Type B pancreatic cell (in vitro differentiated cells): ENCODE measurements at regions not wholly inside any gene's neighbourhood (a gene's known extent, or its start where the extent isn't known, plus 50 kb on each side); places are given as distances from the start of the nearest gene placed in this dataset.

Experiments
- DNase-seq: peaks from one replicate; pipeline ENCODE4 v3.0.0; 2021; ENCODE audit warnings: mixed read lengths; ENCODE audit not compliant: unreplicated experiment; ENCODE audit errors: extremely low spot score
- H3K27ac Mint-ChIP-seq: 2 replicates; pipeline ENCODE4 v1.8.0; 2021; ENCODE audit warnings: mild to moderate bottlenecking, mixed read lengths
- H3K27me3 Mint-ChIP-seq: 2 replicates; pipeline ENCODE4 v1.8.0; 2021; ENCODE audit warnings: mixed read lengths
- H3K36me3 Mint-ChIP-seq: 2 replicates; pipeline ENCODE4 v1.8.0; 2021; ENCODE audit warnings: mixed read lengths
- H3K4me1 Mint-ChIP-seq: one replicate; pipeline ENCODE4 v1.8.0; 2021; ENCODE audit warnings: mixed read lengths; ENCODE audit not compliant: unreplicated experiment
- H3K4me3 Mint-ChIP-seq: 2 replicates; pipeline ENCODE4 v1.8.0; 2021; ENCODE audit warnings: mild to moderate bottlenecking, mixed read lengths
- H3K9me3 Mint-ChIP-seq: 2 replicates; pipeline ENCODE4 v1.8.0; 2021; ENCODE audit warnings: mixed read lengths
- CTCF ChIP-seq: fragments of 200-600 bp; sonication (generic); conservative IDR thresholded peaks from 2 replicates; pipeline ENCODE4 v1.5.0; 2021; ENCODE audit warnings: antibody characterized with exemption, mild to moderate bottlenecking

GRCh38 chr21:15327637-15328265, 263.0 kb upstream of the NRIP1 start:
- no peak for DNase-seq
- H3K36me3 Mint-ChIP-seq, result no peaks in the 10 kb centered on the region
- H3K27ac Mint-ChIP-seq, result no peak overlapping the region
- no peak overlapping the region for H3K4me3 Mint-ChIP-seq
- no peaks in the 10 kb centered on the region for H3K4me1 Mint-ChIP-seq
- no peak for TF ChIP-seq CTCF
- no peaks in the 10 kb centered on the region for H3K9me3 Mint-ChIP-seq
- H3K27me3 Mint-ChIP-seq, result no peaks in the 10 kb centered on the region

GRCh38 chr21:15329191-15329590, 264.4 kb upstream of the NRIP1 start:
- DNase-seq, result no peak
- no peaks in the 10 kb centered on the region for H3K9me3 Mint-ChIP-seq
- no peaks in the 10 kb centered on the region for H3K27me3 Mint-ChIP-seq
- no peak overlapping the region for H3K4me3 Mint-ChIP-seq
- no peak for TF ChIP-seq CTCF
- H3K4me1 Mint-ChIP-seq, result peaks cover 6% of the 10 kb centered on the region
- H3K27ac Mint-ChIP-seq, result no peak overlapping the region
- H3K36me3 Mint-ChIP-seq, result no peaks in the 10 kb centered on the region

- Mint-ChIP-seq H3K4me3 (no peak overlapping the region), H3K27me3 (no peaks in the 10 kb centered on the region), H3K9me3 (no peaks in the 10 kb centered on the region), H3K27ac (no peak overlapping the region), H3K36me3 (no peaks in the 10 kb centered on the region), H3K4me1 (peaks cover 6% of the 10 kb centered on the region)
- TF ChIP-seq CTCF, result no peak
- no peak for DNase-seq
Observed at GRCh38 chr21:15330872-15331271, 266.1 kb upstream of the NRIP1 start.

GRCh38 chr21:15332572-15332971, 267.8 kb upstream of the NRIP1 start:
- no peak for TF ChIP-seq CTCF
- Mint-ChIP-seq H3K27me3 (no peaks in the 10 kb centered on the region), H3K9me3 (no peaks in the 10 kb centered on the region), H3K36me3 (no peaks in the 10 kb centered on the region), H3K27ac (no peak overlapping the region), H3K4me3 (no peak overlapping the region), H3K4me1 (peaks cover 6% of the 10 kb centered on the region)
- no peak for DNase-seq

- H3K27ac Mint-ChIP-seq, result no peak overlapping the region
- no peaks in the 10 kb centered on the region for H3K27me3 Mint-ChIP-seq
- TF ChIP-seq CTCF, result no peak
- H3K4me3 Mint-ChIP-seq, result no peak overlapping the region
- no peaks in the 10 kb centered on the region for H3K36me3 Mint-ChIP-seq
- peaks cover 6% of the 10 kb centered on the region for H3K4me1 Mint-ChIP-seq
- H3K9me3 Mint-ChIP-seq, result no peaks in the 10 kb centered on the region
- no peak for DNase-seq
Observed at GRCh38 chr21:15333136-15333710, 268.4 kb upstream of the NRIP1 start.

- no peak overlapping the region for H3K4me3 Mint-ChIP-seq
- no peaks in the 10 kb centered on the region for H3K27me3 Mint-ChIP-seq
- no peak overlapping the region for H3K27ac Mint-ChIP-seq
- peaks cover 6% of the 10 kb centered on the region for H3K4me1 Mint-ChIP-seq
- TF ChIP-seq CTCF, result no peak
- no peak for DNase-seq
- H3K9me3 Mint-ChIP-seq, result no peaks in the 10 kb centered on the region
- no peaks in the 10 kb centered on the region for H3K36me3 Mint-ChIP-seq
Observed at GRCh38 chr21:15333951-15334350, 269.2 kb upstream of the NRIP1 start.
